H9 (cell line): ENCODE measurements at regions not wholly inside any gene's neighbourhood (a gene's known extent, or its start where the extent isn't known, plus 50 kb on each side); places are given as distances from the start of the nearest gene placed in this dataset.

Experiments used
- DNase-seq: peaks from one replicate; pipeline ENCODE4 v3.0.0-alpha.2; 2017
- H2AFZ ChIP-seq: one replicate; pipeline ENCODE4 v1.6.1; 2013; ENCODE audit warnings: mild to moderate bottlenecking, low read length, control low read depth, moderate library complexity
- H2AK5ac ChIP-seq: 2 replicates; pipeline ENCODE4 v1.6.1; 2013; ENCODE audit warnings: low read length, control low read depth, mixed read lengths; ENCODE audit not compliant: insufficient read length
- H2BK120ac ChIP-seq: one replicate; pipeline ENCODE4 v1.6.1; 2013; ENCODE audit warnings: low read depth, mild to moderate bottlenecking, low read length, control low read depth, inconsistent platforms; ENCODE audit not compliant: poor library complexity, severe bottlenecking
- H2BK12ac ChIP-seq: 2 replicates; pipeline ENCODE4 v1.6.1; 2013; ENCODE audit warnings: low read length, control low read depth, mixed read lengths, low read depth; ENCODE audit not compliant: insufficient read length
- H2BK15ac ChIP-seq: 2 replicates; pipeline ENCODE4 v1.6.1; 2013; ENCODE audit warnings: low read depth, low read length, control low read depth
- H2BK20ac ChIP-seq: one replicate; pipeline ENCODE4 v1.6.1; 2013; ENCODE audit warnings: low read depth, mild to moderate bottlenecking, low read length, control low read depth, inconsistent platforms; ENCODE audit not compliant: poor library complexity, severe bottlenecking
- H2BK5ac ChIP-seq: 2 replicates; pipeline ENCODE4 v1.6.1; 2013; ENCODE audit warnings: low read length, control low read depth, mixed read lengths; ENCODE audit not compliant: insufficient read length
- H3K14ac ChIP-seq: 2 replicates; pipeline ENCODE4 v1.6.1; 2013; ENCODE audit warnings: low read length, control low read depth; ENCODE audit not compliant: insufficient read depth
- H3K18ac ChIP-seq: 2 replicates; pipeline ENCODE4 v1.6.1; 2013; ENCODE audit warnings: low read depth, mild to moderate bottlenecking, mixed read lengths, low read length, control low read depth; ENCODE audit not compliant: insufficient read length
- H3K23ac ChIP-seq: 2 replicates; pipeline ENCODE4 v1.6.1; 2013; ENCODE audit warnings: low read length, control low read depth, mixed read lengths, low read depth; ENCODE audit not compliant: insufficient read length
- H3K23me2 ChIP-seq: 2 replicates; pipeline ENCODE4 v1.6.1; 2013; ENCODE audit warnings: low read depth, mild to moderate bottlenecking, mixed read lengths, low read length, control low read depth; ENCODE audit not compliant: insufficient read length, poor library complexity, severe bottlenecking
- H3K27ac ChIP-seq: 2 replicates; pipeline ENCODE4 v1.5.1; 2013; ENCODE audit warnings: low read length, control low read depth, mixed read lengths, low read depth; ENCODE audit not compliant: insufficient read length
- H3K27me3 ChIP-seq: 2 replicates; pipeline ENCODE4 v1.6.1; 2013; ENCODE audit warnings: low read length, control low read depth, inconsistent platforms; ENCODE audit not compliant: insufficient read depth
- H3K4ac ChIP-seq: 2 replicates; pipeline ENCODE4 v1.6.1; 2013; ENCODE audit warnings: low read depth, mild to moderate bottlenecking, control low read depth, inconsistent platforms, low read length, moderate library complexity
- H3K4me1 ChIP-seq: 2 replicates; pipeline ENCODE4 v1.6.1; 2013; ENCODE audit warnings: low read length, control low read depth, inconsistent platforms; ENCODE audit not compliant: insufficient read depth
- H3K4me2 ChIP-seq: 2 replicates; pipeline ENCODE4 v1.6.1; 2013; ENCODE audit warnings: low read length, control low read depth, mixed read lengths; ENCODE audit not compliant: insufficient read length, insufficient read depth
- H3K56ac ChIP-seq: 2 replicates; pipeline ENCODE4 v1.6.1; 2013; ENCODE audit warnings: low read depth, mild to moderate bottlenecking, mixed read lengths, low read length, control low read depth; ENCODE audit not compliant: insufficient read length
- H3K79me1 ChIP-seq: 2 replicates; pipeline ENCODE4 v1.6.1; 2013; ENCODE audit warnings: low read depth, mild to moderate bottlenecking, moderate library complexity, low read length, control low read depth, inconsistent platforms; ENCODE audit not compliant: insufficient read depth, poor library complexity, severe bottlenecking
- H3K79me2 ChIP-seq: 2 replicates; pipeline ENCODE4 v1.6.1; 2013; ENCODE audit warnings: low read length, control low read depth, inconsistent platforms; ENCODE audit not compliant: insufficient read depth
- H3K9ac ChIP-seq: 2 replicates; pipeline ENCODE4 v1.6.1; 2013; ENCODE audit warnings: low read length, control low read depth, mixed read lengths; ENCODE audit not compliant: insufficient read length; ENCODE audit errors: extremely low read depth
- H3K9me3 ChIP-seq: one replicate; pipeline ENCODE4 v1.6.1; 2013; ENCODE audit warnings: low read depth, low read length, inconsistent platforms; ENCODE audit not compliant: control insufficient read depth
- H3T11ph ChIP-seq: one replicate; pipeline ENCODE4 v1.6.1; 2013; ENCODE audit warnings: mild to moderate bottlenecking, low read length, control low read depth, inconsistent platforms
- H4K20me1 ChIP-seq: one replicate; pipeline ENCODE4 v1.6.1; 2013; ENCODE audit not compliant: control insufficient read depth, insufficient read length, insufficient read depth
- H4K5ac ChIP-seq: 2 replicates; pipeline ENCODE4 v1.6.1; 2013; ENCODE audit warnings: low read depth, mild to moderate bottlenecking, mixed read lengths, low read length, control low read depth; ENCODE audit not compliant: insufficient read length
- H4K8ac ChIP-seq: replicated peaks from 2 replicates; pipeline ENCODE4 v1.6.1; 2013; ENCODE audit warnings: low read length, control low read depth, mixed read lengths, low read depth; ENCODE audit not compliant: insufficient read length
- H4K91ac ChIP-seq: 2 replicates; pipeline ENCODE4 v1.6.1; 2013; ENCODE audit warnings: low read depth, mild to moderate bottlenecking, moderate library complexity, mixed read lengths, low read length, control low read depth; ENCODE audit not compliant: insufficient read length
- H3K27ac Mint-ChIP-seq, 3 experiments: 2 replicates in 2 of 3; 3 replicates in 1 of 3; pipeline ENCODE4 v1.8.0; 2020 to 2021; ENCODE audit warnings: mixed read lengths in 3 of 3, mild to moderate bottlenecking in 1 of 3, moderate library complexity in 1 of 3
- H3K27me3 Mint-ChIP-seq: 2 replicates; pipeline ENCODE4 v1.8.0; 2021; ENCODE audit warnings: low read depth, mild to moderate bottlenecking, moderate library complexity, mixed read lengths
- H3K36me3 Mint-ChIP-seq, 3 experiments: 2 replicates in 2 of 3; 3 replicates in 1 of 3; pipeline ENCODE4 v1.8.0; 2020 to 2021; ENCODE audit warnings: low read depth in 3 of 3, mixed read lengths in 3 of 3; ENCODE audit not compliant: insufficient read depth in 1 of 3
- H3K4me1 Mint-ChIP-seq, 2 experiments: 2 replicates each; pipeline ENCODE4 v1.8.0; 2020; ENCODE audit warnings: mixed read lengths in 2 of 2
- H3K4me3 Mint-ChIP-seq, 2 experiments: 2 replicates in 1 of 2; 3 replicates in 1 of 2; pipeline ENCODE4 v1.8.0; 2020 to 2021; ENCODE audit warnings: mild to moderate bottlenecking in 2 of 2, mixed read lengths in 2 of 2, moderate library complexity in 1 of 2
- H3K9me3 Mint-ChIP-seq, 2 experiments: 2 replicates in 1 of 2; 3 replicates in 1 of 2; pipeline ENCODE4 v1.8.0; 2020; ENCODE audit warnings: mild to moderate bottlenecking in 2 of 2, mixed read lengths in 2 of 2, moderate library complexity in 1 of 2
- CTCF ChIP-seq: fragments of 200-600 bp; sonication (generic); conservative IDR thresholded peaks from 3 replicates; pipeline ENCODE4 v1.8.0; 2021; ENCODE audit warnings: antibody characterized with exemption, mild to moderate bottlenecking
- WGBS: extraction: QIAGEN DNeasy Blood & Tissue Kit; methylation state at CpG from one replicate; pipeline ENCODE4 v1.1.7; 2013; ENCODE audit warnings: missing lambda C conversion rate, low lambda C conversion rate, mixed read lengths; ENCODE audit not compliant: insufficient read length; ENCODE audit errors: extremely low coverage; 5-methylcytosine and 5-hydroxymethylcytosine counted together

DNA sequence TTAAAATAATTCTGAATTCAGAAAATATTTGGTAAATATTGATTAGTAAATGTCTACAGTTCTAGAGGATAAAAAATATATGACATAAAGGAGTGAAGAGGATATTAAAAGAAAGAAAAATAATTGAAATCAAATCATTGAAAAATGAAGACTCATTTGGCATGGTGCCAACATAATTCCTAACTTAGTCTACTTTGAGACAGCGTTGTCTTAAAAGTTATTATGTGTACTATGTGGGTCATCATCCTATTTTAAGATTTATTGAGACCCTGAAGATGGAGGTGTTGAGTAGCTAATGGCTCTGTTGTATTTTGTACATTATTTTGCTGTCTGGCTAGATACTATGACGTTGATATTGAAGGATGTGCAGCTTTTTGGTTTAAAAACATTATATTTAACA is 156.7 kb upstream of the PTGFR start:
- H2BK15ac ChIP-seq = no peak overlapping the region
- H4K8ac ChIP-seq = no peak overlapping the region
- H2BK20ac ChIP-seq = no peak overlapping the region
- peaks cover 18% of the 10 kb centered on the region for H3K27me3 Mint-ChIP-seq
- no peaks in the 10 kb centered on the region for H3K4me1 ChIP-seq
- no peak overlapping the region for H2AK5ac ChIP-seq
- WGBS = no CpG with 5 or more reads among the region's 2 CpGs
- H3K36me3 Mint-ChIP-seq = no peaks in the 10 kb centered on the region
- no peak overlapping the region for H4K5ac ChIP-seq
- H3K4ac ChIP-seq = no peak overlapping the region
- no peak overlapping the region for H3K18ac ChIP-seq
- H3K4me3 Mint-ChIP-seq = no peak overlapping the region
- no peak overlapping the region for H3K14ac ChIP-seq
- no peaks in the 10 kb centered on the region for H3K23me2 ChIP-seq
- H4K20me1 ChIP-seq = no peaks in the 10 kb centered on the region
- no peak overlapping the region for H2BK5ac ChIP-seq
- DNase-seq = no peak
- no peak overlapping the region for H3K9ac ChIP-seq
- no peak overlapping the region for H2BK120ac ChIP-seq
- no peak overlapping the region for H3K27ac ChIP-seq
- H3K27me3 ChIP-seq = no peaks in the 10 kb centered on the region; the same call in 1 of the 2 replicates
- H3K4me2 ChIP-seq = no peak overlapping the region
- H3K27ac Mint-ChIP-seq = no peak overlapping the region
- H3K56ac ChIP-seq = no peak overlapping the region
- no peak overlapping the region for H2AFZ ChIP-seq
- H4K91ac ChIP-seq = no peak overlapping the region
- TF ChIP-seq CTCF = no peak
- H3K4me1 Mint-ChIP-seq = no peaks in the 10 kb centered on the region
- H3K79me1 ChIP-seq = no peaks in the 10 kb centered on the region
- H3K79me2 ChIP-seq = no peaks in the 10 kb centered on the region
- no peak overlapping the region for H3K23ac ChIP-seq
- no peak overlapping the region for H2BK12ac ChIP-seq
- no peak overlapping the region for H3T11ph ChIP-seq
- H3K9me3 ChIP-seq = no peaks in the 10 kb centered on the region
- peaks cover 0 to 4% of the 10 kb centered on the region in 2 experiments; a peak in 2 of 5 replicates for H3K9me3 Mint-ChIP-seq
